Activated CD4-positive, alpha-beta T cell treated with anti-CD3 and anti-CD28 coated beads for 36 hours (primary cell): ENCODE measurements at regions not wholly inside any gene's neighbourhood (a gene's known extent, or its start where the extent isn't known, plus 50 kb on each side); places are given as distances from the start of the nearest gene placed in this dataset.

ENCODE experiments used
- ATAC-seq: fragments of 200-7000 bp; cut with Tn5 transposase; one replicate; pipeline ENCODE4 v1.10.0; 2021; ENCODE audit warnings: mild to moderate bottlenecking, moderate library complexity
- CTCF ChIA-PET: fragments of 350-600 bp; sonication (Branson Sonifier 250); formaldehyde crosslinking; loops from one replicate; lab custom pipeline; 2021; ENCODE audit warnings: antibody characterized with exemption; lab: Charles Lee
- POLR2A ChIA-PET: fragments of 350-600 bp; sonication (Branson Sonifier 250); formaldehyde crosslinking; loops from one replicate; lab custom pipeline; 2021; ENCODE audit warnings: antibody characterized with exemption, inconsistent platforms; lab: Charles Lee
- DNase-seq: peaks from one replicate; pipeline ENCODE4 v3.0.0-alpha.2; 2020
- H3K27ac Mint-ChIP-seq: one replicate; pipeline ENCODE4 v1.8.0; 2021; ENCODE audit warnings: mixed read lengths
- H3K27me3 Mint-ChIP-seq: one replicate; pipeline ENCODE4 v1.8.0; 2021; ENCODE audit warnings: mixed read lengths
- H3K36me3 Mint-ChIP-seq: one replicate; pipeline ENCODE4 v1.8.0; 2021; ENCODE audit warnings: low read depth, mixed read lengths
- H3K4me1 Mint-ChIP-seq: one replicate; pipeline ENCODE4 v1.8.0; 2021; ENCODE audit warnings: mixed read lengths
- H3K4me3 Mint-ChIP-seq: one replicate; pipeline ENCODE4 v1.8.0; 2021; ENCODE audit warnings: mild to moderate bottlenecking, moderate library complexity, mixed read lengths
- H3K9me3 Mint-ChIP-seq: one replicate; pipeline ENCODE4 v1.8.0; 2021; ENCODE audit warnings: low read depth, mixed read lengths
- intact Hi-C, 2 experiments: fragments of 100-400 bp; cut with DNase I in 1 of 2; cut with micrococcal nuclease in 1 of 2; formaldehyde crosslinking; loops; one replicate each; pipeline versions ENCODE4 v1.14.2 to v1.15.1; 2022 to 2024; cut with DNase I, micrococcal nuclease

DNA sequence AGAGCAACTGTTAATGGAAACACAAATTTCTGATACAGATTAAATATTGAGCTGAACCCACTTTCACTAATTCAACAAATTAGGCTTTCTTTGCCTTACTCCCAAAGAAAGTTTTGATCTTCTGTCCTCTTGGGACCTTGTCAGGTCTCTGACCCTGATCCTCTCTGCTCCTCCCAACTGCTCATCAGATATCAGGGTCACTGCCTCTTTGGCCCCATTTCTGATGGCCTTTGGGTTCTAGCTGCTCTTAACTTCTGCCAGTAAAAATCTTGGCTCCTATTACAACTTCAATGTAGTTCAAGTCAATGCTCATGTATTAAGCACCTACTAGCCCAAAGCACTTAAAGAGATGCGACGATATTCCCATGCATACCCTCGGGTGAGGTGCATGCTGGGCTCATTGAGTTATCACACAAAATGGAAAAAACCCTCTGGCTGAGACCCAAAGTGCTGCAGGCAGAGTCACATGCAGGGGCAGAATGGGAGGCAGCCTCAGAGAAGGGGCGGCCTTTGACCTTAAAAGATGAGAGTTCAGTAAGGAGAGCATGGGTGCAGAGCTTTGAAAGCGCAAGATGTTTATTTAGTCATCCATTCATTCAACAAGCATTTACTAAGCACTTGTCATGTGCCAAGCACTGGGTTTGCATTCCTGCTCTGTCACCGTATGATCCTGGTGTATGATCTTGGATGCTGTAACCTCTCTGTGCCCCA is 183.4 kb downstream of the USP12 start:
- ATAC-seq (no peak), DNase-seq (no peak)
- intact Hi-C loops = loop anchor here (5.0 kb wide), 3 partner anchors 284 to 839 kb away; partner anchors contain the start of gene RASL11A (in 1 of the 2)
- Mint-ChIP-seq H3K36me3 (no peaks in the 10 kb centered on the region), H3K27ac (no peak overlapping the region), H3K27me3 (peaks cover 14% of the 10 kb centered on the region), H3K9me3 (no peaks in the 10 kb centered on the region), H3K4me3 (no peak overlapping the region), H3K4me1 (no peaks in the 10 kb centered on the region)
- ChIA-PET POLR2A (no interaction called here), CTCF (interaction anchor here (0.6 to 9.7 kb wide), 9 partner anchors 9 to 843 kb away, joined by 3 to 183 read pairs (median 3); no protein-coding TSS in a partner anchor)

DNA sequence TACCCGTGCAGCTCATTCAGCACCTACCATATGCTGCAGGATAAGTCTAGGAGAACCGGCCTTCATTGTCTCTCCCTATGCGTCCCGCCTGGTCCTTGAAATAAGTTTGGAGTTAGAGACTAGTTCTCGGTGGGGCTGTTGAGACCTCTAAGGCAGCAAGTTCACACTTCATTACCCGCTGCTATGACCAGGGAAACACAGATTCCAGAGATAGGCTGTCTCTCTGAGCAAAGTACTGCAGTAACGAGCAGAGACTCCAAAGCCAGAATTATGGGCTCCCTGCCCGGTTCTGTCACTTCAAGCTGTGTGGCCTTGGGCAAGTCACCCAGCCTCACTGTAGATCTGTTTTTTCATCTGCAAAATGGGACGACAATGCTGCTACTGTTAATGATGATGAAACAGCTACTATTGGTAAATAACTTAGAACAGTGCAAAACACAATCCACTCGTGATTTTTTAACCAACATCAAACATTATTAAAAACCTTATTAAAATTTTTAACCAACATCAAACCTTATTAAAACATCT is 184.1 kb downstream of the USP12 start:
- intact Hi-C loops = loop anchor here (5.0 kb wide), 3 partner anchors 285 to 840 kb away; partner anchors contain the start of gene RASL11A (in 1 of the 2)
- no peak for ATAC-seq
- no peak overlapping the region for H3K4me3 Mint-ChIP-seq

DNA sequence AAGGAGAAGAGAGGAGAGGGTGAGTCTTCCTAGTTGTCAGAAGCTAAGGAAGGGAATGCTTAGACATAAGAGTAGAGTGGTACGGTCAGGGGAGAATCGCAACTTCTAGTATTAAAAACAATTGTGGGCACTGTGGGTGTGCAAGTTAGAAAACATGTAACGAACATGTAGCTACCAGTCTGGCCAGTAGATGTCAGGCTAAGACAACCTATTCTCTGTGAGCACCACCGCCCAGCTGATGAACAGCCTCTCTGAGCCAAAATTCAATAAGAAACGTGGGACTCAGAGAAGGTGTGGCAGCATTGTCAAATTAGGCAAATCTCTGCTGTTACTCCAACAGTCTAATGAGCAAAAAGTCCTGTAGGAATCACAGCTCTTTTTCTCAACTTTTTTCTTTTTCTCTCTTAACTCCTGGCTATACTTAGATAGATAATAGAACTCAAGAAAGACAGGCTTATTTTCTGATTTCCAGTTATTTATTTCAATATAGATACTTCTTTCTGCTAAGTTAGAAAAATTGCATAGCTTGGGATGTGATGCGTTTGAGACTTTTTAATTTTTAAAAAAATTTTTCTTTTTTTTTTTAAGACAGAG is 186.2 kb downstream of the USP12 start:
- H3K4me3 Mint-ChIP-seq = no peak overlapping the region
- no peak overlapping the region for H3K27ac Mint-ChIP-seq
- POLR2A ChIA-PET = interaction anchor here (1.0 kb wide), 1 partner anchor 38 kb away, joined by 4 read pairs; no protein-coding TSS in a partner anchor
- peak; percentile 84 for DNase-seq
- CTCF ChIA-PET = interaction anchor here (0.7 to 9.7 kb wide), 47 partner anchors 8 to 844 kb away, joined by 3 to 183 read pairs (median 4); partner anchors contain the start of gene RASL11A
- no peaks in the 10 kb centered on the region for H3K36me3 Mint-ChIP-seq
- no peaks in the 10 kb centered on the region for H3K4me1 Mint-ChIP-seq
- ATAC-seq = peak; percentile 92
- intact Hi-C loops = loop anchor here (1.0 to 5.0 kb wide), 7 partner anchors 39 to 842 kb away; partner anchors contain the start of gene RASL11A (in 1 of the 2)
- H3K27me3 Mint-ChIP-seq = peaks cover 12% of the 10 kb centered on the region
- no peaks in the 10 kb centered on the region for H3K9me3 Mint-ChIP-seq

More for the DNA sequence above, 184.1 kb downstream of the USP12 start:
- CTCF ChIA-PET = interaction anchor here (0.6 to 9.7 kb wide), 10 partner anchors 10 to 392 kb away, joined by 3 to 183 read pairs (median 3); no protein-coding TSS in a partner anchor
- Mint-ChIP-seq H3K4me1 (no peaks in the 10 kb centered on the region), H3K27me3 (peaks cover 14% of the 10 kb centered on the region), H3K9me3 (no peaks in the 10 kb centered on the region), H3K27ac (no peak overlapping the region), H3K36me3 (no peaks in the 10 kb centered on the region)
- no peak for DNase-seq
- POLR2A ChIA-PET = no interaction called here

DNA sequence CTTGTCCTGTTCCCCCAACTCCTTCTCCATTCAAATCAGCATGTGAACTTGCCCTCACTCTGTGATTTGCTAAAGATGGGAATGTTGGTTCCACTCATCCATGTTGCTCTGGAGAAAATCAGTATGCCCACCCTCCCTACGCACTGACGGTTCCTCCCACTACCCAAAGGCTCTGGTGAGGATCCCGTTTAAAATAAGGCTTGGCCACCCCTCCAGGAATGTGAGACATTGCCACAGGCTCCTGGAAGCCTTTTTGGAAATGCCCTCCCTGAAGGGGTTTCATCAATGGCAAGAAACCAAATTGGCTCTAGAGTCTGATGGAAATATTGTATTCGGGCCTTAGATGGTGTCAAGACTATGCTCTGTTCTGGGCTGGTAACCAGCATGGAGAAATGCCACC is 187.3 kb downstream of the USP12 start:
- DNase-seq (no peak), ATAC-seq (no peak)
- CTCF ChIA-PET = interaction anchor here (0.6 to 9.7 kb wide), 17 partner anchors 8 to 841 kb away, joined by 3 to 183 read pairs (median 8); partner anchors contain the start of gene RASL11A
- Mint-ChIP-seq H3K4me3 (no peak overlapping the region), H3K27ac (no peak overlapping the region), H3K9me3 (no peaks in the 10 kb centered on the region), H3K4me1 (no peaks in the 10 kb centered on the region), H3K36me3 (no peaks in the 10 kb centered on the region), H3K27me3 (peaks cover 10% of the 10 kb centered on the region)
- intact Hi-C loops = loop anchor here in 1 of 2 experiments (2.0 kb wide), 2 partner anchors 38 to 220 kb away; no protein-coding TSS in a partner anchor
- POLR2A ChIA-PET = no interaction called here

DNA sequence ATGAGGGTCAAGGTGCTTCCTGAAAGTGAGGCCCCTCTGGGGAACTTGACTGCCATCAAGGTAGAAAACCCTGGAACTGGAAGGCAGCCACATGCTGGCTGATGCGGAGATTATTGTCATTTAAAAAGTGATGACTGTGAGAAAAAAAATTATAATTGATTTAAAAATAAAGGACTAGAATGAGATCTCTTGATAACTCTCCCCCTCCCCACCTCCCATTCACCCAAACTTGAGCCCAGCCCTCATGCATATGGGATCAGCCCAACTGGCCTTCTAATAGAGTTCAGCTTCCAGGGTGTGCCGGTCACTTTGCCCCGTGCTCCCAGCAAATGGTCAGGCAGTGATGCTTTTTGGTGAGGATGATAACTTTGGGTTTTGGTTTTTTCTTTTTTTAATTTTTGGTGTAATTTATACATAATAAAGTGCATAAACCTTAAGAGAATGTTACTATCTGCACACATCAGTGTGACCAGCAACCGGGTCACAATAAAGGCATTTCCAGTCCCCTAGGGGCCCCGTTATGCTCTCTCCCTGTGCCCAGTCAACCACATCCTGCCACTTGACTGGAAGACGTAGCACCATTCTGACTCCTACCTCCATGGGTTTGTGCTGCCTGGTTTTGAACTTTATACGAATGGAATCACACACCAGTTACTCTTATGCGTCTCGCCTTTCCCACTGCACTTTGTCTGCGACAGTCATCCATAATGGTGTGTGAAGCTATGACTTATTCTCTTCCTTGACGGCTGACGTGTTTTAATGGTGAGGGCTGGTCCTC is 187.9 kb downstream of the USP12 start:
- H3K36me3 Mint-ChIP-seq = no peaks in the 10 kb centered on the region
- intact Hi-C loops = loop anchor here in 1 of 2 experiments (2.0 kb wide), 2 partner anchors 37 to 221 kb away; no protein-coding TSS in a partner anchor
- no peak overlapping the region for H3K4me3 Mint-ChIP-seq
- no peaks in the 10 kb centered on the region for H3K4me1 Mint-ChIP-seq
- no peak overlapping the region for H3K27ac Mint-ChIP-seq
- ATAC-seq = no peak
- peaks cover 8% of the 10 kb centered on the region for H3K27me3 Mint-ChIP-seq
- ChIA-PET CTCF (interaction anchor here (0.6 to 9.7 kb wide), 8 partner anchors 11 to 377 kb away, joined by 3 to 183 read pairs (median 5); partner anchors contain the start of gene RASL11A), POLR2A (interaction anchor here (0.7 kb wide), 1 partner anchor 370 kb away, joined by 4 read pairs; no protein-coding TSS in a partner anchor)
- H3K9me3 Mint-ChIP-seq = no peaks in the 10 kb centered on the region
- peak; percentile 22 for DNase-seq

DNA sequence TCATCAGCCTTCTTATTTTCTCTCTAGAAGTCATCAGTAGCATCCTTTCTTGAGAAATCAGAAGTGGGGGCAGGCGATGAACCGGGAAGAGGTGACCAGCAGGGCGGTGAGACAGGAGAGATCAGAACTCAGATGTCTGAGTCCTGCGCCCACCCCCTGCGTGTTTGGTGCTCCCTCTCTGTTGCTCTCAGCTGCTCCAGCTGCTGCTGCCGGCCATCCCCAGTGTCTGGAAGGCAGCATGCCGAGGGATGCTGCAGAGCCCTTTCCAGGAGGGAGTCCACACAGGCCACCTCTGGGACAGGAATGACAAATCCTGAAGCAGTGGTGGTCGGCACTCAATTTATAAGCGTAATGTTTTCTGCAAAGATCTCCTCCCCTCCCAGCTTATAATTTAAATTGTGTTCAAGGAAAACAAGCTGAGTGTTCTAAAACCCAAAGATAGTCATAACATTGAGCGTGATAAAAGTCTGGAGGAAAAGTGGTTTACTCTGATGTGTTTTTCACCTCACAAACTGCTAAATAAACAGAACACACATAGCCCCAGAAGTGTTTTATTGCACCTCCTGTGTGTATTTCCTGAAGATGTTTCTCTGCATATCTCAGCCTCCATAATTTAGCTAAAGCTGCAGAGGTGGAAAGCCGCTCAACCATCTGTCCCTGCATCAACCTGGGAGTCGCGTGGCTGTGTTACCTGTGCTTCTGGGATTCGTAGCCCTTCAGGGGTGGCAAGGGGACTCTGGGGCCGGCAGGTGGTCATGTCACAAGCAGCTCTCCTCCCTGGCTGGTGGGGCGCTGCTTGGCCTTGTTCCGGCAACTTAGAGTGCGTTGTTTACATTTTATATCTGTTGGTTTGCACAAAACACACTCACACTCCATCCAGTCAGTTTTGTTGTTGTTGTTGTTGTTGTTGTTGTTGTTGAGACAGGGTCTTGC is 191.2 kb downstream of the USP12 start:
- CTCF ChIA-PET = interaction anchor here (1.0 kb wide), 1 partner anchor 21 kb away, joined by 4 read pairs; no protein-coding TSS in a partner anchor
- no peak for ATAC-seq

DNA sequence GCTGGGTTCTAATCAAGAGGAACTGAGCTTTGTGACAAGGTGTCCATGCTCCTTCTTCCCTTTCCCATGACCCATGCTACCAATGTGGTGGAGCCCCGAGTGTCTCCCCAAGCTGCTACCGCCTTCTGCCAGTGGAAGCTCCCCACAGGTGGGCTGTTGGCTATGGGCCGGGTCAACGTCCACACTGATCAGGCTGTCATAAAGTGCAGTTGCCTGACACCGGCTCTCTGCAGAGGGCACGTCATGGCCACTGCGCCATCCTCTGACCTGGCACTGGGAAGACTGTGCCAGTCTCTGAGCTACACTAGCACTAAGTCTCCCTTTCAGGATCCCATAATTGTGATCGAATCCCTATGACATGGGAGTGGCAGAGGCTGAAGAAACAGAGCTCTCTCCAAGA is 192.3 kb downstream of the USP12 start:
- ATAC-seq = no peak
- Mint-ChIP-seq H3K36me3 (no peaks in the 10 kb centered on the region), H3K4me1 (no peaks in the 10 kb centered on the region), H3K4me3 (no peak overlapping the region), H3K27ac (no peak overlapping the region), H3K27me3 (peaks cover 7% of the 10 kb centered on the region), H3K9me3 (no peaks in the 10 kb centered on the region)
- intact Hi-C loops = no loop called here
- DNase-seq = no peak
- ChIA-PET CTCF (interaction anchor here (0.7 to 1.4 kb wide), 2 partner anchors 377 to 381 kb away, joined by 3 to 5 read pairs; no protein-coding TSS in a partner anchor), POLR2A (no interaction called here)

More for the DNA sequence above, 191.2 kb downstream of the USP12 start:
- no peak overlapping the region for H3K27ac Mint-ChIP-seq
- no peaks in the 10 kb centered on the region for H3K36me3 Mint-ChIP-seq
- H3K4me3 Mint-ChIP-seq = no peak overlapping the region
- H3K27me3 Mint-ChIP-seq = peaks cover 7% of the 10 kb centered on the region
- POLR2A ChIA-PET = no interaction called here
- DNase-seq = no peak
- intact Hi-C loops = no loop called here
- no peaks in the 10 kb centered on the region for H3K9me3 Mint-ChIP-seq
- H3K4me1 Mint-ChIP-seq = no peaks in the 10 kb centered on the region

DNA sequence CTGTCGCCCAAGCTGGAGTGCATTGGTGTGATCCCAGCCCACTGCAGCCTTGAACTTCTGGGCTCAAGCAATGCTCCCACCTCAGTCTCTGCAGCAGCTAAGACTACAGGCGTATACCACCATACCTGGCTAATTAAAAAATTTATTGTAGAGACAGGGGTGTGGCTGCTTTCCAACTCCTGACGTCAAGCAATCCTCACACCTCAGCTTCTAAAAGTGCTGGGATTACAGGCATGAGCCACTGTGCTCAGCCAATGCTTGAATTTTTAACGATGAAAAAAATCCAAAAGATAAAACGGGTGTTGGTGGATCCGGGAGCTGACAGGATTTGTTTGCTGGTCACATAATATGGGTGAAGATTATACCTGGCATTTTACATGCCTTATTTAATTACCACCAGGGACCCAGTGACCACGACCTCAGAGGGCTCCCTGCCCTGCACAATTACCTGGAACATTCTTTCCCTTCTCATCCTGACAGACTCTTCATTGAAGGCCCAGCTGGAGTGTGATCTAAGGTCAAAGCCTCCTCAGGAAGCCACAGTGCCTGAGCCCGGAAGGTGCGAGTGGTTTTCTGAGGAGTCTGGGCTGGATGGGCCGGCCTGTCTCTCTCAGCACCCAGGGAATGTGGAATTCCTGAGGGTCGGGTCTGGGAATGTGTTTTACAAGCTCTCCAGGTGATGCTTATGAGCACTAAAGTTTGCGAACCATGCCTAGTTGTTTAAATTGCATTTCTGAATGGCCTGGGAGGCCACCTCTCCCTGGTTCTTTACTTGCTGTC is 193.3 kb downstream of the USP12 start:
- no peak for ATAC-seq
- CTCF ChIA-PET = interaction anchor here (0.9 to 1.4 kb wide), 2 partner anchors 102 to 382 kb away, joined by 3 to 5 read pairs; no protein-coding TSS in a partner anchor
- H3K9me3 Mint-ChIP-seq = no peaks in the 10 kb centered on the region
- DNase-seq = no peak
- H3K4me1 Mint-ChIP-seq = no peaks in the 10 kb centered on the region
- no peak overlapping the region for H3K4me3 Mint-ChIP-seq
- H3K36me3 Mint-ChIP-seq = no peaks in the 10 kb centered on the region
- H3K27me3 Mint-ChIP-seq = peaks cover 3% of the 10 kb centered on the region
- POLR2A ChIA-PET = no interaction called here
- intact Hi-C loops = no loop called here
- no peak overlapping the region for H3K27ac Mint-ChIP-seq

DNA sequence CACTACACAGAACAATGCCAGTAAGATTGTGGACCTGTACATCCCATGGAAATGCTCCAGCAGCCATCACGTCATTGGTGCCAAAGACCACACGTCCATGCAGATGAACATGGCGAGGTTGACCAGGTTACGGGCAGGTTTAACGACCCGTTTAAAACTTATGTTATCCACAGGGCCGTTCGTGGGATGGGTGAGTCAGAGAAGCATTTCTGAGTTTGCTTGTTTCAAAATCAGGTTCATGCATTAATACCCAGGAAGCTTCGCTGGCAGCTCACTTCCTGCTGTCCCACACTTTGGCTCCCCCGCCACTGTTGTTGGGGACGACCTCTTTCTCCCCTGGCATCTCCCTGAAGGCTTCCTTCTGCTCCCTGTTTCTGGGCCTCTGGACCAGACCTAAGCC is 194.1 kb downstream of the USP12 start:
- ChIA-PET CTCF (interaction anchor here (0.9 kb wide), 1 partner anchor 101 kb away, joined by 3 read pairs; no protein-coding TSS in a partner anchor), POLR2A (no interaction called here)
- peaks cover 2% of the 10 kb centered on the region for H3K4me1 Mint-ChIP-seq
- no peak overlapping the region for H3K4me3 Mint-ChIP-seq
- H3K9me3 Mint-ChIP-seq = peaks cover 1% of the 10 kb centered on the region
- no peak overlapping the region for H3K27ac Mint-ChIP-seq
- H3K36me3 Mint-ChIP-seq = no peaks in the 10 kb centered on the region
- no peak for ATAC-seq
- DNase-seq = no peak
- H3K27me3 Mint-ChIP-seq = peaks cover 3% of the 10 kb centered on the region
- intact Hi-C loops = no loop called here
